BJ (cell line): ENCODE measurements at regions not wholly inside any gene's neighbourhood (a gene's known extent, or its start where the extent isn't known, plus 50 kb on each side); places are given as distances from the start of the nearest gene placed in this dataset.
"Not testable (repeated sequence)": the region's sequence is repeated elsewhere in the genome, so short reads cannot be mapped to it uniquely, and the experiment has no call there.

Experiments used
- CTCF ChIA-PET: fragments of 350-600 bp; formaldehyde crosslinking; extraction: SDS; loops from one replicate; lab custom pipeline; 2021; ENCODE audit warnings: antibody characterized with exemption, inconsistent platforms; lab: Yijun Ruan, JAX
- POLR2A ChIA-PET: fragments of 300-600 bp; sonication (Branson Sonifier 250); formaldehyde crosslinking; extraction: SDS; loops from one replicate; lab custom pipeline; 2021; ENCODE audit warnings: antibody characterized with exemption; lab: Charles Lee
- DNase-seq: peaks from one replicate; pipeline ENCODE4 v3.0.0-alpha.2; 2011; ENCODE audit warnings: low read depth
- H3K27me3 ChIP-seq: 2 replicates; pipeline ENCODE4 v1.6.0; 2011; ENCODE audit warnings: low read length; ENCODE audit not compliant: control insufficient read depth, insufficient read depth
- H3K36me3 ChIP-seq: 2 replicates; pipeline ENCODE4 v1.5.1; 2011; ENCODE audit warnings: low read length; ENCODE audit not compliant: control insufficient read depth, insufficient read depth
- H3K4me3 ChIP-seq: 2 replicates; pipeline ENCODE4 v1.5.1; 2011; ENCODE audit warnings: low read depth, mild to moderate bottlenecking, control low read depth, low read length
- CTCF ChIP-seq: IDR thresholded peaks from 2 replicates; pipeline ENCODE4 v1.5.1; 2011; ENCODE audit warnings: low read depth, mild to moderate bottlenecking, control low read depth, inconsistent platforms, low read length, moderate library complexity; ENCODE audit not compliant: insufficient read depth

DNA sequence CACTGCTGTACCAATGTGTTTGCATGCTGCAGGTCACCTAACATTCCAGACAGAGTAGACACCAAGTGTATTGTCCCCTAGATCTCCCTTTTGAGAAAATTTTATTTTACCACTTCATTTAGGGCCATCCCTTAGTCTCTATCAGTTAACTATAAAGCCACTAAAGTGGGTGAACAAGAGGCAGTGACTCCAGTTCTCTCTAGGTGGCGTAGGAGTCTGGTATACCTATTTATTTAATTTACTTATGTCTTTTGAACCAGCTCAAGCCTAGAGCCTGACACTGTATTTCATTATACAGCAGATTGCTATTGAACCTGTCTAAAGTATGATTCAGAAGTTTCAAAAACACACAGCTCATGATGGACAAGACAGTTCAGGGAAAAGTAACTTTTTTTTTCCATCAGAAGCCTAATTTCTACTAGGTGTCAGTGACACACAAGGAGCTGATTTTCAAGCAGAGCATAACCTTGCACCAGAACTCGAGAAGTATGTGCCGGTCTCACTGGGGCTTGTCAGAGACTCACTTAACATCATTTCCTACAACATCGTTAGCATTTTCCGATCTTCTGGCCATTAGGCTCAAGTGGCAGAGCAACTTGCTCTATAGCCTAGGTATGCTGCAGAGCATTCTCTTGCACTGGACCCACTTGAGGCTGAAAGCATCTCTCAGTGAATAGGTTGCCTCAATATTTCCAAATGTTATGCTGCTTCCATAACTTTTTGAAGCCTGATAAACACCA, 175.4 kb downstream of the CDC14C start:
- CTCF ChIA-PET: no interaction called here
- TF ChIP-seq CTCF: no peak

DNA sequence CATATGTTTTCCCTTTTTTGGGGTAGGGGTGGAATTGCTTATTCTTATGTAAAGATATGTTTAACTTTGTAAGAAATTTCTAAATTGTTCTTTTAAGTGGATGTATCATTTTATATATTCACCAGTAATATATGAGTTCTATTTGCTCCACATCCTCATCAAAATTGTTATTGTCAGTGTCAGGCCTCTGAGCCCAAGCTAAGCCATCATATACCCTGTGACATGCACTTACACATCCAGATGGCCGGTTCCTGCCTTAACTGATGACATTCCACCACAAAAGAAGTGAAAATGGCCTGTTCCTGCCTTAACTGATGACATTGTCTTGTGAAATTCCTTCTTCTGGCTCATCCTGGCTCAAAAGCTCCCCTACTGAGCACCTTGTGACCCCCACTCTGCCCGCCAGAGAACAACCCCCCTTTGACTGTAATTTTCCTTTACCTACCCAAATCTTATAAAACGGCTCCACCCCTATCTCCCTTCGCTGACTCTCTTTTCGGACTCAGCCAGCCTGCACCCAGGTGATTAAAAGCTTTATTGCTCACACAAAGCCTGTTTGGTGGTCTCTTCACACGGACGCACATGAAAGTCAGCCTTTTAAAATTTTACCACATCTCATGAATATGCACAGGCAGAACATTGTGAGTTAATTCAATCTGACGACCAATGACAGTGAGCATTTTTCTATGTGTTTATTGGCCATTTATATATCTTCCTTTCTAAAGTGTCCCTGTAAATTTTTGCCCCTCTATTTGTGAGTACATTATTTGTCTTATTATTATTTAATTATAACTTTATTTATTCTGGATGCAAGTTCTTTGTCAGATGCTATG, 176.8 kb downstream of the CDC14C start:
- H3K36me3 ChIP-seq, H3K4me3 ChIP-seq, DNase-seq, POLR2A ChIA-PET, H3K27me3 ChIP-seq: not testable (repeated sequence)
- CTCF ChIA-PET: interaction anchor here (0.7 kb wide), 1 partner anchor 339 kb away, joined by 3 read pairs; no protein-coding TSS in a partner anchor

More for the DNA sequence above, 175.4 kb downstream of the CDC14C start:
- H3K36me3 ChIP-seq: no peaks in the 10 kb centered on the region
- DNase-seq: no peak
- POLR2A ChIA-PET: no interaction called here
- no peak overlapping the region for H3K4me3 ChIP-seq
- no peaks in the 10 kb centered on the region for H3K27me3 ChIP-seq

GRCh38 chr7:49102411-49102810, 178.1 kb downstream of the CDC14C start:
- TF ChIP-seq CTCF: no peak

GRCh38 chr7:49111706-49112105, 187.4 kb downstream of the CDC14C start:
- POLR2A ChIA-PET: no interaction called here
- TF ChIP-seq CTCF: no peak
- CTCF ChIA-PET: no interaction called here
- DNase-seq: no peak
- H3K36me3 ChIP-seq: no peaks in the 10 kb centered on the region
- no peaks in the 10 kb centered on the region for H3K27me3 ChIP-seq
- H3K4me3 ChIP-seq: no peak overlapping the region

More at GRCh38 chr7:49102411-49102810, 178.1 kb downstream of the CDC14C start:
- H3K4me3 ChIP-seq: no peak overlapping the region
- H3K36me3 ChIP-seq: no peaks in the 10 kb centered on the region
- no peak for DNase-seq
- ChIA-PET POLR2A (no interaction called here), CTCF (no interaction called here)
- H3K27me3 ChIP-seq: no peaks in the 10 kb centered on the region

DNA sequence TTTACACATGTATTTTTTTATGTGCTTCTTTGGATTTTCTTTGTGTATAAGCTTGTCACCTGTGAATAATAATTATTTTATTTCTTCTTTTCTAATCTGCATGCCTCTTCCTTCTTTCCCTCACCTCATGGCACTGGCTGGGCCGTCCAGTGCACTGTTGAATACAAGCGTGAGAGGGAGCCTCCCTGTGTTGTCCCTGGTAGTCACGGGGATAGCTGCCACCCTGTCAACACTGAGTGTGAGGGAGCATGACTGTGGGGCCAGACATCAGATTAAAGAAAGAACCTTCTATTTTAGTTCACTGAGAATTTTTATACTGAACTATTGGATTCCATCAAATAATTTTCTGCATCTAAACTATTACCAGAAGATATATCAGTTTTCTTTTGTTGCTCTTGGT, 187.9 kb downstream of the CDC14C start:
- ChIA-PET POLR2A (no interaction called here), CTCF (no interaction called here)
- H3K27me3 ChIP-seq: no peaks in the 10 kb centered on the region
- no peaks in the 10 kb centered on the region for H3K36me3 ChIP-seq
- no peak for DNase-seq
- no peak overlapping the region for H3K4me3 ChIP-seq
- TF ChIP-seq CTCF: no peak
